AG09319 (cell line): ENCODE measurements at regions not wholly inside any gene's neighbourhood (a gene's known extent, or its start where the extent isn't known, plus 50 kb on each side); places are given as distances from the start of the nearest gene placed in this dataset.
"Not testable (repeated sequence)": the region's sequence is repeated elsewhere in the genome, so short reads cannot be mapped to it uniquely, and the experiment has no call there.

Source experiments
- DNase-seq: peaks from one replicate; pipeline ENCODE4 v3.0.0-alpha.2; 2010; ENCODE audit warnings: low read depth; ENCODE audit errors: extremely low read depth
- TF ChIP-seq, protein P1 (sequence below): IDR thresholded peaks from 2 replicates; pipeline ENCODE4 v1.5.1; 2011; ENCODE audit warnings: low read depth, mild to moderate bottlenecking, inconsistent platforms, low read length, moderate library complexity

- DNase-seq = no peak
- TF ChIP-seq, protein P1, sequence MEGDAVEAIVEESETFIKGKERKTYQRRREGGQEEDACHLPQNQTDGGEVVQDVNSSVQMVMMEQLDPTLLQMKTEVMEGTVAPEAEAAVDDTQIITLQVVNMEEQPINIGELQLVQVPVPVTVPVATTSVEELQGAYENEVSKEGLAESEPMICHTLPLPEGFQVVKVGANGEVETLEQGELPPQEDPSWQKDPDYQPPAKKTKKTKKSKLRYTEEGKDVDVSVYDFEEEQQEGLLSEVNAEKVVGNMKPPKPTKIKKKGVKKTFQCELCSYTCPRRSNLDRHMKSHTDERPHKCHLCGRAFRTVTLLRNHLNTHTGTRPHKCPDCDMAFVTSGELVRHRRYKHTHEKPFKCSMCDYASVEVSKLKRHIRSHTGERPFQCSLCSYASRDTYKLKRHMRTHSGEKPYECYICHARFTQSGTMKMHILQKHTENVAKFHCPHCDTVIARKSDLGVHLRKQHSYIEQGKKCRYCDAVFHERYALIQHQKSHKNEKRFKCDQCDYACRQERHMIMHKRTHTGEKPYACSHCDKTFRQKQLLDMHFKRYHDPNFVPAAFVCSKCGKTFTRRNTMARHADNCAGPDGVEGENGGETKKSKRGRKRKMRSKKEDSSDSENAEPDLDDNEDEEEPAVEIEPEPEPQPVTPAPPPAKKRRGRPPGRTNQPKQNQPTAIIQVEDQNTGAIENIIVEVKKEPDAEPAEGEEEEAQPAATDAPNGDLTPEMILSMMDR = no peak
These were observed 99.8 kb upstream of the SVIL start for GRCh38 chr10:29734640-29734961.

DNA sequence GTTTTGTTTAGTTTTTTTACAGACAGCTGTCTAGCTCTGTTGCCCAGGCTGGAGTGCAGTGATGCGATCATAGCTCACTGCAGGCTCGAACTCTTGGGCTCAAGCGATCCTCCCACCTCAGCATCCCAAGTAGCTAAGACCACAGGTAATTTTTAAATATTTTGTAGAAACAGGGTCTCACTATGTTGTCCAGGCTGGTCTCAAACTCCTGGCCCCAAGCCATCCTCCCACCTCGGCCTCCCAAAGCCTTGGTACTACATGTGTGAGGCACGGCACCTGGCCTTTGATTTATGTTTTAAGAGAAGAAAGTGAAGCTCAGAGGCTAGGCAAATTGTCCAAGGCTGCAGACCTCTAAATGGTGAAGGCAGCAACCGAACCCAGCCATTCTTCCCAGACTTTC, 98.6 kb upstream of the SVIL start:
- DNase-seq = no peak
- TF ChIP-seq, protein P1 = no peak

GRCh38 chr10:29732918-29733317, 98.1 kb upstream of the SVIL start:
- TF ChIP-seq, protein P1 = no peak
- no peak for DNase-seq

DNA sequence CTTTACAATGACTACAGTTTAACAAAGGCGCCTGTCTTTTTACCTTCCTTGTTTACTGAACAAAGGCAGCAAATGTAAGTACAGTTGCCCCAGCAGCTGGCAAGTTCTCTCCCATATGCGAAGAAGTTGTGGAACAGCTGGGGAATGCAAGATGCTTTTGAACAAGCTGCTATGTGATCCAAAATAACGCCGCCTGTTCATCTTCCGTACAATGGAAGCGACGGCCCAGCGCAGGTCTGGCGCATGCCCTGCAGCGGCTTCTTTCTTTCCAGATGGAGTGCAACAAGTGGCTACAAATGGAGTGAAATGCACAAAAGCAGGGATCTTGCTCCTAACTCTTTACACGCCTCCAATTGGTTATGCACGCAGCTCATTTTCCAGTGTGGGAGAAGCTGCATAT, 97.0 kb upstream of the SVIL start:
- DNase-seq = no peak
- TF ChIP-seq, protein P1 = no peak

DNA sequence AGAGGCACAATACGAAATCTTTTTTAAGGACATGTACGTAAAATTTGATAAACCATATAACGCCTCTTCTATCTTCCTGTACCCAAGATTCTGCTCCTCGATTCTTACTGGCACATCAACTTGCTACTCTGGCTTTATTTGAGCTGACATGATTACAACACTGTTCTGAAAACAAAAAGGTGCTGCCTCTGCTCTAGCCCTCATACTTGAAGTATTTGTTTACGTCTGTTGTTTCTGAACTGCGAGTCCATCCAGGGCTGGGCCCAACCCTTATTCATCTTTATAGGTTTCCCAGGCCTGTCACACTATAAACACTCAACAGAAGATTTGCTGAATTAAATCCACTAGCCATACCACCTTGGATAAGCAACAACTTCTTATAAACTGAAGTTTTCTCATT, 96.2 kb upstream of the SVIL start:
- no peak for DNase-seq
- TF ChIP-seq, protein P1 = no peak

- DNase-seq = no peak
- TF ChIP-seq, protein P1 = no peak
These were observed 95.7 kb upstream of the SVIL start for GRCh38 chr10:29730458-29730857.

DNA sequence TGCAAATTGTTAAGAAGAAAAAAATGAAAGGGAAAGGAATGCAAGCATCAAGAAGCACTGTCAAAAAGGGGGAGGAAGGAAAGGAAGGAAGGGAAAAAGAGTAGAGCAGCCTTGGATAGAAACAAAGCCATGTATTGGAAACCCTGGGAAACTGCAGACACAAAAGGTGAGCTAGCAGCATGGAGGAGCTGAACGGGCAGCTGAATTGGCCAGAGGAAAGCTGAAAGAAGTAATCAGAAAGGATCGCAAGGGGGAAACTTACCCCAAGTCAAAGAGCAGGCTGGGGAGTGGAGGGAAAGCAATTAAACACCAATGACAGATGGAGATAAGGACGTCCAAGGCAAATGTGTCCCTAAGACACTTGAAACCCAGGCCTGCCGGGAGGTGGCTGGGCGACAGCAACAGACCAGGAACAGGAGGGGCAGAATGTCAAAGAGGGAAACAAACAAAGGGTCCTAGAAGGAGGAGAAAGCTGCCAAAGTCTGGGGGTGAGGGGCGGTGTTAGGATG, 93.8 kb upstream of the SVIL start:
- no peak for DNase-seq
- TF ChIP-seq, protein P1 = no peak

DNA sequence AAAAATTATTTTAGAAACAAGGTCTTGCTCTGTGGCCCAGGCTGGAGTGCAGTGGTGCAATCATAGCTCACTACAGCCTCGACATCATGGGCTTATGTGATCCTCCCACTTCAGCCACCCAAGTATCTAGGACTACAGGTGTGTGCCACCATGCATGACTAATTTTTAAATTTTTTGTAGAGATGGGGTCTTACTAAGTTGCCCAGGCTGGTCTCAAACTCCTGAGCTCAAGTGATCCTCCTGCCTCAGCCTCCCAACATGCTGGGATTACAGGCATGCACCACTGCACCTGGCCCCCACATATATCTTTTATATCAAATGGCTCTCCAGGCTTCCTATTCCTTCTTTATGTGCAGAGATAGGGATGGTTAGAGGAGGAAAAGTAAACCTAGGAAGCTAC, 91.2 kb upstream of the SVIL start:
- not testable (repeated sequence) for DNase-seq
